HK-2 (cell line): ENCODE measurements at regions not wholly inside any gene's neighbourhood (a gene's known extent, or its start where the extent isn't known, plus 50 kb on each side); places are given as distances from the start of the nearest gene placed in this dataset.

Experiments
- DNase-seq: peaks from one replicate; pipeline ENCODE4 v3.0.0-alpha.2; 2018; ENCODE audit not compliant: unreplicated experiment

DNA sequence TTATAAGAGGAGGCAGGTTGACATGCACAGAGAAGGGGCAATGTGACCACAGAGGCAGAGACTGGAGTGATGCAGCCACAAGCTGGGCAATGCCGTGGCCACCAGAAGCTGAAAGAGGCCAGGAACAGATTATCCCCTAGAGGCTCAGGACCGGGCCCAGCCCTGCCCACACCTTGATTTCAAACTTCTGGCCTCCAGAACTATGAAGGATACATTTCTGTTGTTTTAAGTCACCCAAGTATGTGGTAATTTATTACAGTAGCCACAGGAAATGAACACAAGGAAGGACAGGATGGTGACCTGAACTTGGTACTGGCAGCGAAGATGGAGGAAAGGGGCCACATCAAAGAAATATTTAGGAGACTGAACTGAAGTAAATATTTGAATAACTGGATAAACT is 66.8 kb upstream of the RIOK3 start:
- DNase-seq, result no peak

DNA sequence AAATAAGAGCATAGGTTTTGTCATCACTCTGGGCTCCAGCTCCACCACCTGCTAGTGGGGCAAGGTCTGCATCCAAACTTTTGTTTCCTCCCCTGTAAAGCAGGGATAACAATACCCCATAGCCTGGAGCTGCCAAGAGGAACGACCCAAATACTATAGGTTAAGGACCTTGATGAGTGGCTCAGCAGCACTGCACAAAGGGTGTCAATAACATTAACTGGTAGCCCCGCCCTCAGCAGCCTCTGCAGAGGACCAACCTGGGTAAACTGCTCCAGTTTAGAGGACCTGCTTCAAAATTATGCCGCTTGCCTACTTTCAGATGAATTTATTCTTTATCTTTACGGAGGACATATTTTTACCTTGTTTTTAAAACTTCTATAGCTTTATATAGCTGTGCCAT is 65.8 kb upstream of the RIOK3 start:
- no peak for DNase-seq

DNA sequence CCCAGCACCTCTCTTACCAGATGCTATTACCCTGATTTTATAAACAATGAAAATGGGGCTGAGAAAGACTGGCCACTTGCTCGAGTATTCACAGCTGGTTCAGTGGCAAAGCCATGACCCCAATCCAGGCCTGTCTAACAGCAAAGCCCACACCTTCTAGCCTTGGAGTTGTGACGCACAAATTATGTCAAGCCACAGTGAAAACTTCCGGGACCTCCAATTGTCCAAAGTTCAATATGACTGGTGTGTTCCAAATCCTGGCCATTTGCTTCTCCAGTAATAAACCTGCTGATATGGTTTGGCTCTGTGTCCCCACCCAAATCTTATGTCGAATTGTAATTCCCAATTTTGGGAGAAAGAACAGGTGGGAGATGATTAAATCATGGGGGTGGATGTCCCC is 64.7 kb upstream of the RIOK3 start:
- no peak for DNase-seq

DNA sequence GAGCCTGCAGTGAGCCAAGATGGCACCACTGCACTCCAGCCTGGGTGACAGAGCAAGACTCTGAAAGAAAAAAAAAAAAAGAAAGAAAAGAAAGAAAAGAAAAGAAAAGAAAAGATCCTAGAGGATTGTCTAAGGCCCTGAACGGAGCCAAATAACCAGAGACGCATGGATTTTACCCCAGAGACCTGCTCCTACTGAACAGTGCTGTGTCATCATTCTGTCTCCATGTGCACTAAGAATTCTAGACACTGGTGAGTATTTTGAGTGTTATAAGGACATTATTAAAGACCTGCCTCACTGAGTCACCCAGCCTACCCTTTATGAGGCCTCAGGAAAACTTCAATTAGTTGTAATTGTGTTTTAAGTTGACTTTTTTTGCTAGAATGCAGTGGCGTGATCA is 61.9 kb upstream of the RIOK3 start:
- DNase-seq, result no peak

DNA sequence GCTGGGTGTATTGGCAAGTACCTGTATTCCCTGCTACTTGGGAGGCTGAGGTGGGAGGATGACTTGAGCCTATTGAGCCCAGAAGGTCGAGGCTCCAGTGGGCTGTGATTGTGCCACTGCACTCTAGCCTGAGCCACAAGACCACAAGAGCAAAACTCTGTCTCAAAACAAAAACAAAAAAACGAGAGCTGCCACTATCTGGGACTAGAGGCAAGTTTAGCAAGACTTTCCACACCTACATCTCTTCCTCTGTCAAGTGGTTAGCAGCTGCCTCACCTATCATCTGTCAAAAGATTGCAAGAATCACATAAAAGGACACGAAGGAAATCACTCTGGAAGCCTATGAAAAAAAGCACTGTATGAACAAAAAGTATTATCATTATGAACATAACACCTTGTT is 55.2 kb upstream of the RIOK3 start:
- DNase-seq, result no peak

DNA sequence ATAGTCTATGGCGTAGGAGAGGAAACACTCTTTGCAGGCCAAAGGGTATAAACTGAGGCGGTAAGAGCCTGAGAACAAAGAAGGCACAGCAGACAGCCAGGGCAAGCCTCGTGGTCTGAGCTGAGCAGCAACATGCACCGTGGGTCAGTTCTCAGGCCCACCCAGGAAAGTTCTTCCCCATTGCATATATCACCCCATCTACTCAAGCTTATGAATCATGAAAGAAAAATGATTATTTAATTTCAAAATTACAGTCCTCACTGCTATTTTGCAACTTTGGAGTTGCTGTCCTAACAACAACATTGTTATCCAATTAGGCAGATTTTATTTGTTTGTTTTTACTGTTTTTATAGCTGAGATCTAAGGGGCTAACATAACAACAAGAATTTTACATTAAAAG is 54.7 kb upstream of the RIOK3 start:
- no peak for DNase-seq

DNA sequence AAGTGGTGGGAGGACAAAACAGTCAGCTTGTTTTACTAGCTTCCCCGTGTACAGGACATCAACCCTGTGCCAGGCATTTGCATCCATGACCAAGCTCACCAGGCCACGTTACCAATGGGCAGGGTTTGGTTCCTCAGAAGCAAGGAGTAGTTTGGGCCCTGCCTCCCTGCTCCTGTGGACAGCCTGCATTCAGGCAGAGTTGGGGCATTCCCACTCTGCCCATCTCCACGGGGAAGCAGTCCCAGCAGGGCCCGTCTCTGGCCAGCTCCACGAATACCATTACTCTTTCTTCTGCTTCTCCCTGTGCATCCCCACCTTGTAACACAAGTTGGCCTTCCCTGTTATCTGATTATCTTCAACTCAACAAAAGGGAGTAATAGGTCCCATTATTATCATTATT is 54.0 kb upstream of the RIOK3 start:
- DNase-seq, result no peak

DNA sequence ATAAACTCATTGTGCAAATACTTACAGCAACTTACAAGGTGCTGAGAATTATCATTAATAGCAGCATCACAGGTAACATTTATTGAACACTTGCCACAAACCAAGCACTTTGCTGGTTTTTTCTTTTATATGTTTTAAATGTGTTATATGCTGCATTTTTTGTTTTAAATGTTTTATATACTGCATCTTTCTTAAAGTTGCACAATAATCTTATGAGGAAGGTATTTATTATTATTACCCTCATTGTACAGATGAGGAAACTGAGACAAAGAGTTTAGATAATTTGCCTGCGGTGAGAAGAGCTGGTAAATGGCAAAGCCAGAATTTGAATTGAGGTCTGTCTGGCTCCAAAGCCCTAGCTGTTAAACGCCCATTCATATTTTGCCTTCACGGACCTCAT is 52.2 kb upstream of the RIOK3 start:
- DNase-seq, result no peak

DNA sequence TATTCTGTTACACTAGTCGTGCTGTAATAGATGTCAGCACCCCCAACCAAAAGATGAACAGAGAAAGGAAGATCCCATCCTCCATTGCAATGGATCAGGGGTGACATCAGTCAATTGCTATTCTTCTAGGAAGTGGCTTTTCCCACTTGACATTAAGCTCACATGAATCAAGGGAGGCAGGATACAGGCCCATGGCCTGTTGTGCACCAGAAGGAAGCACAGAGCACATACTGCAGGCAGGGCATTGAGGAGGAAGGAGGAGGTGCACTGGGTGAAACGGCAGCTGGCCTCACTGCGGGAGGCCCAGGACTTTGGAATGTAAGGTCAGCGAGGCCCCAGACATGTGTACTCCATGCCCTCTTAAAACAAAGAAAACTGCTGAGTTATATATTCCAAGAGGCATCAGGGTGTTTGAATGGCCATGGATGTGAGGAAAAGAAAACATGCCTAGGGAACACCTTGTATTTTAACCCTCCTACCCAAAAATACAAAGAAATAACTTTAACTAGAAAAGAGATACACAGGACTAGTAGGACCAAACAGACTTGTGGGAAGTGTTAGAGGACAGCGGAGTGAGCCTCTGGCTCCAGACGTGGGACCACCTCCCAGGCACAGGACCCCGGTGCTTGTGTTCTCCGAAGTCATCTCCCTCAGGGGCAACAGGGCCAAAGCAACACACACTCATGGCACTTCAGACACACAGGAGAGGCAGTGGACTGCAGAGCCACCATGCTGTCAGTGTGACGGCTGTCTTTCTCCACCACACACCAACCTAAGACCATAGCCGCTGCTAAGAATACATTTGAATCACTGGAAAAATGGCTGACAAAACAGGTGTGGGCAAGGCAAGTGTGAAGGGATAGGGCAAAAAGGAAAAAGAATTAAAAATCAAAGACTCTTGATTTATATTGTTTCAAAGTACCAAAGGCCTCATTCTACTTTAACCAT is 51.4 kb upstream of the RIOK3 start:
- DNase-seq, result peak; percentile 81
